HCT116 (cell line): ENCODE measurements at regions not wholly inside any gene's neighbourhood (a gene's known extent, or its start where the extent isn't known, plus 50 kb on each side); places are given as distances from the start of the nearest gene placed in this dataset.

Experiments
- ATAC-seq: fragments of 200-7000 bp; cut with Tn5 transposase; 2 replicates; pipeline ENCODE4 v1.9.1; 2020; ENCODE audit warnings: mild to moderate bottlenecking, moderate library complexity
- BruUV-seq: library from RNA; stranded (reverse); fragments of 400-500 nt; replicated peaks from 2 replicates; lab custom pipeline; 2021; lab: Mats Ljungman, UMichigan
- CTCF ChIA-PET: fragments of 300-600 bp; sonication (Branson Sonifier 250); formaldehyde crosslinking; loops from one replicate; lab custom pipeline; 2021; ENCODE audit warnings: antibody characterized with exemption; lab: Charles Lee
- POLR2A ChIA-PET: fragments of 300-600, 350-600 bp; sonication (Branson Sonifier 250); formaldehyde crosslinking; loops from one replicate; lab custom pipeline; 2021; ENCODE audit warnings: antibody characterized with exemption; lab: Charles Lee
- RAD21 ChIA-PET, 2 experiments: fragments of 300-600 bp; sonication (Branson Sonifier 250); formaldehyde crosslinking; loops; one replicate each; lab custom pipeline; 2023; ENCODE audit warnings: low total read pairs in 2 of 2; ENCODE audit not compliant: uncharacterized antibody in 2 of 2, unreplicated experiment in 2 of 2, low non-redundant PET in 1 of 2; lab: Charles Lee
- DNase-seq: peaks from one replicate; pipeline ENCODE4 v3.0.0-alpha.2; 2010; ENCODE audit warnings: low read depth, low spot score
- H2AFZ ChIP-seq: fragments of 200-600 bp; shearing (Covaris generic), sonication (generic); 2 replicates; pipeline ENCODE4 v1.6.1; 2017; ENCODE audit warnings: low read depth, mixed run types, mixed read lengths, antibody characterized with exemption, low read length; ENCODE audit not compliant: poor library complexity, severe bottlenecking
- H3K27ac ChIP-seq: 2 replicates; pipeline ENCODE4 v1.5.1; 2012; ENCODE audit warnings: low read depth, low read length
- H3K27me3 ChIP-seq: fragments of 200-600 bp; sonication (generic); 2 replicates; pipeline ENCODE4 v1.6.1; 2016; ENCODE audit warnings: mixed run types, low read length, mixed read lengths; ENCODE audit not compliant: insufficient read depth
- H3K36me3 ChIP-seq, 2 experiments: fragments of 200-500 bp in 1 of 2; fragments of 200-600 bp in 1 of 2; sonication (Bioruptor generic) in 1 of 2; sonication (generic) in 1 of 2; 2 replicates each; pipeline versions ENCODE4 v1.5.1 to v1.6.1; 2014 to 2016; ENCODE audit warnings: low read length in 2 of 2, inconsistent platforms in 1 of 2, mixed read lengths in 1 of 2, mixed run types in 1 of 2; ENCODE audit not compliant: insufficient read depth in 2 of 2, control insufficient read depth in 1 of 2
- H3K4me1 ChIP-seq, 2 experiments: fragments of 200-600 bp in 1 of 2; sonication (generic) in 1 of 2; 2 replicates each; pipeline versions ENCODE4 v1.5.1 to v1.6.1; 2012 to 2017; ENCODE audit warnings: low read length in 2 of 2, inconsistent platforms in 1 of 2, mild to moderate bottlenecking in 1 of 2, mixed read lengths in 1 of 2, mixed run types in 1 of 2, moderate library complexity in 1 of 2; ENCODE audit not compliant: insufficient read depth in 2 of 2, control insufficient read depth in 1 of 2
- H3K4me2 ChIP-seq: fragments of 200-600 bp; sonication (generic); 2 replicates; pipeline ENCODE4 v1.6.1; 2017; ENCODE audit warnings: mixed run types, low read length, mixed read lengths
- H3K4me3 ChIP-seq, 2 experiments: fragments of 200-600 bp in 1 of 2; sonication (generic) in 1 of 2; replicated peaks in 1 of 2; 2 replicates each; pipeline ENCODE4 v1.5.1; 2011 to 2016; ENCODE audit warnings: low read length in 2 of 2, control low read depth in 1 of 2, low read depth in 1 of 2, mild to moderate bottlenecking in 1 of 2, mixed read lengths in 1 of 2, mixed run types in 1 of 2
- H3K79me2 ChIP-seq: fragments of 200-600 bp; sonication (generic); 2 replicates; pipeline ENCODE4 v1.6.1; 2017; ENCODE audit warnings: mild to moderate bottlenecking, mixed run types, low read length, moderate library complexity, mixed read lengths; ENCODE audit not compliant: insufficient read depth
- H3K9ac ChIP-seq: fragments of 200-600 bp; sonication (generic); 2 replicates; pipeline ENCODE4 v1.6.1; 2016; ENCODE audit warnings: low read length, mixed read lengths
- H3K9me2 ChIP-seq: fragments of 200-600 bp; sonication (generic), shearing (Covaris generic); 2 replicates; pipeline ENCODE4 v1.6.1; 2017; ENCODE audit warnings: mixed run types, mild to moderate bottlenecking, moderate library complexity; ENCODE audit not compliant: insufficient read depth
- H3K9me3 ChIP-seq, 2 experiments: fragments of 200-500 bp in 1 of 2; fragments of 200-600 bp in 1 of 2; sonication (Bioruptor generic) in 1 of 2; sonication (generic) in 1 of 2; 2 replicates each; pipeline ENCODE4 v1.6.1; 2014 to 2017; ENCODE audit warnings: low read length in 2 of 2, mixed read lengths in 2 of 2, inconsistent platforms in 1 of 2, low read depth in 1 of 2, mild to moderate bottlenecking in 1 of 2, mixed run types in 1 of 2, moderate library complexity in 1 of 2; ENCODE audit not compliant: control insufficient read depth in 1 of 2, insufficient read depth in 1 of 2
- H4K20me1 ChIP-seq: fragments of 200-600 bp; sonication (generic), shearing (Covaris generic); 2 replicates; pipeline ENCODE4 v1.6.1; 2017; ENCODE audit warnings: mixed run types, mild to moderate bottlenecking, moderate library complexity; ENCODE audit not compliant: insufficient read depth
- ATF3 ChIP-seq: IDR thresholded peaks from 2 replicates; pipeline ENCODE4 v1.6.1; 2012
- CBX3 ChIP-seq: IDR thresholded peaks from 2 replicates; pipeline ENCODE4 v1.6.1; 2012; ENCODE audit warnings: low read depth
- CEBPB ChIP-seq: IDR thresholded peaks from 2 replicates; pipeline ENCODE4 v1.6.1; 2012; ENCODE audit warnings: low read depth
- ELF1 ChIP-seq: IDR thresholded peaks from 2 replicates; pipeline ENCODE4 v1.6.1; 2012; ENCODE audit warnings: low read depth, borderline replicate concordance
- EZH2 ChIP-seq: fragments of 200-600 bp; sonication (generic); IDR thresholded peaks from 2 replicates; pipeline ENCODE4 v1.6.1; 2017; ENCODE audit warnings: antibody characterized with exemption, mixed run types
- FOSL1 ChIP-seq: IDR thresholded peaks from 2 replicates; pipeline ENCODE4 v1.6.1; 2012; ENCODE audit warnings: low read depth
- MAX ChIP-seq: IDR thresholded peaks from 2 replicates; pipeline ENCODE4 v1.6.1; 2012
- POLR2A ChIP-seq: IDR thresholded peaks from 2 replicates; pipeline ENCODE4 v1.7.0; 2011; ENCODE audit warnings: borderline replicate concordance; ENCODE audit not compliant: insufficient read depth, insufficient read length; ENCODE audit errors: extremely low read depth
- POLR2AphosphoS5 ChIP-seq: IDR thresholded peaks from 2 replicates; pipeline ENCODE4 v1.6.1; 2011; ENCODE audit warnings: mild to moderate bottlenecking, low read depth, low read length, moderate library complexity
- REST ChIP-seq: IDR thresholded peaks from 2 replicates; pipeline ENCODE4 v1.6.1; 2012; ENCODE audit warnings: low read depth
- SIN3A ChIP-seq: IDR thresholded peaks from 2 replicates; pipeline ENCODE4 v1.6.1; 2012; ENCODE audit warnings: low read depth
- SP1 ChIP-seq: IDR thresholded peaks from 2 replicates; pipeline ENCODE4 v1.6.1; 2012; ENCODE audit warnings: low read depth
- SRF ChIP-seq: IDR thresholded peaks from 2 replicates; pipeline ENCODE4 v1.6.1; 2012; ENCODE audit warnings: low read depth
- ZBTB33 ChIP-seq: IDR thresholded peaks from 2 replicates; pipeline ENCODE4 v1.6.1; 2011; ENCODE audit warnings: mild to moderate bottlenecking, low read length, moderate library complexity; ENCODE audit not compliant: insufficient replicate concordance; ENCODE audit errors: extremely low read depth
- intact Hi-C: fragments of 100-400 bp; cut with micrococcal nuclease; formaldehyde crosslinking; loops from 2 replicates; pipeline ENCODE4 v1.10.0; 2022

- Histone ChIP-seq H3K9ac (no peak overlapping the region), H3K27me3 (no peaks in the 10 kb centered on the region), H3K36me3 (no peaks in the 10 kb centered on the region), H3K27ac (no peak overlapping the region), H3K9me3 (no peaks in the 10 kb centered on the region), H3K79me2 (no peaks in the 10 kb centered on the region), H2AFZ (no peak overlapping the region), H3K4me2 (no peak overlapping the region), H3K9me2 (no peaks in the 10 kb centered on the region; the same call in 1 of the 2 replicates), H3K4me1 (no peaks in the 10 kb centered on the region), H3K4me3 (no peak overlapping the region), H4K20me1 (no peaks in the 10 kb centered on the region)
- BruUV-seq: no TSS peak
- RAD21 ChIA-PET: no interaction called here
- DNase-seq (no peak), ATAC-seq (no peak)
- POLR2A ChIA-PET: no interaction called here
- TF ChIP-seq ELF1 (no peak), CBX3 (no peak), ZBTB33 (no peak), CEBPB (no peak)
- intact Hi-C loops: no loop called here
- CTCF ChIA-PET: no interaction called here
Observed at GRCh38 chr5:92459654-92460053, 1076.5 kb upstream of the ARRDC3 start.

GRCh38 chr5:92455011-92455410, 1071.9 kb upstream of the ARRDC3 start:
- RAD21 ChIA-PET: no interaction called here
- POLR2A ChIA-PET: no interaction called here
- TF ChIP-seq REST (no peak), ZBTB33 (no peak), FOSL1 (no peak), ATF3 (no peak), POLR2A (no peak), MAX (no peak), EZH2 (no peak), POLR2AphosphoS5 (no peak), SIN3A (no peak), SP1 (no peak), SRF (no peak)

More at GRCh38 chr5:92455011-92455410, 1071.9 kb upstream of the ARRDC3 start:
- Histone ChIP-seq H3K36me3 (no peaks in the 10 kb centered on the region), H4K20me1 (no peaks in the 10 kb centered on the region), H3K79me2 (no peaks in the 10 kb centered on the region), H3K9me2 (0 out of 2 replicates have a peak, but pooled peaks cover 2% of the 10 kb centered on the region), H2AFZ (no peak overlapping the region), H3K4me1 (no peaks in the 10 kb centered on the region), H3K4me2 (no peak overlapping the region), H3K27ac (no peak overlapping the region), H3K9me3 (no peaks in the 10 kb centered on the region), H3K27me3 (no peaks in the 10 kb centered on the region), H3K4me3 (no peak overlapping the region), H3K9ac (no peak overlapping the region)
- no peak for DNase-seq
- no TSS peak for BruUV-seq
- CTCF ChIA-PET: no interaction called here
- ATAC-seq: no peak
- intact Hi-C loops: no loop called here
